Neuronal stem cell (in vitro differentiated cells): ENCODE measurements at regions not wholly inside any gene's neighbourhood (a gene's known extent, or its start where the extent isn't known, plus 50 kb on each side); places are given as distances from the start of the nearest gene placed in this dataset.

Experiments used
- DNase-seq: peaks from one replicate; pipeline ENCODE4 v3.0.0-alpha.2; 2013; ENCODE audit warnings: low spot score
- H2AFZ ChIP-seq: one replicate; pipeline ENCODE4 v1.6.1; 2013; ENCODE audit warnings: mild to moderate bottlenecking, low read length, inconsistent platforms
- H2AK5ac ChIP-seq: 2 replicates; pipeline ENCODE4 v1.6.1; 2013; ENCODE audit warnings: low read depth, mild to moderate bottlenecking, inconsistent platforms, low read length, moderate library complexity, mixed read lengths
- H2BK120ac ChIP-seq: 2 replicates; pipeline ENCODE4 v1.6.1; 2013; ENCODE audit warnings: low read depth, mild to moderate bottlenecking, inconsistent platforms, low read length, moderate library complexity, mixed read lengths
- H2BK12ac ChIP-seq: one replicate; pipeline ENCODE4 v1.6.1; 2013; ENCODE audit warnings: low read length, inconsistent platforms
- H2BK15ac ChIP-seq: 2 replicates; pipeline ENCODE4 v1.6.1; 2013; ENCODE audit warnings: mild to moderate bottlenecking, low read length, inconsistent platforms, mixed read lengths
- H2BK5ac ChIP-seq: one replicate; pipeline ENCODE4 v1.6.1; 2013; ENCODE audit warnings: inconsistent platforms, mild to moderate bottlenecking, low read length, moderate library complexity
- H3K14ac ChIP-seq: one replicate; pipeline ENCODE4 v1.6.1; 2013; ENCODE audit warnings: low read length, inconsistent platforms
- H3K18ac ChIP-seq: 2 replicates; pipeline ENCODE4 v1.6.1; 2013; ENCODE audit warnings: low read length, inconsistent platforms
- H3K23ac ChIP-seq: 2 replicates; pipeline ENCODE4 v1.6.1; 2013; ENCODE audit warnings: low read depth, mild to moderate bottlenecking, mixed read lengths, low read length, inconsistent platforms; ENCODE audit not compliant: poor library complexity
- H3K27ac ChIP-seq: replicated peaks from 3 replicates; pipeline ENCODE4 v1.5.1; 2013; ENCODE audit warnings: low read length, inconsistent platforms
- H3K27me3 ChIP-seq, 3 experiments: 2 replicates each; pipeline ENCODE4 v1.6.1; 2013; ENCODE audit warnings: low read length in 3 of 3, mild to moderate bottlenecking in 2 of 3, inconsistent platforms in 1 of 3, low read depth in 1 of 3, mixed read lengths in 1 of 3, moderate library complexity in 1 of 3; ENCODE audit not compliant: control insufficient read depth in 3 of 3, insufficient read depth in 3 of 3
- H3K36me3 ChIP-seq, 2 donors: replicated peaks in 1 of 2; 2 replicates each; pipeline ENCODE4 v1.6.1; 2013; ENCODE audit warnings: low read length in 2 of 2; ENCODE audit not compliant: control insufficient read depth in 2 of 2, insufficient read depth in 2 of 2
- H3K4ac ChIP-seq: 2 replicates; pipeline ENCODE4 v1.6.1; 2013; ENCODE audit warnings: inconsistent platforms, mild to moderate bottlenecking, low read length, moderate library complexity
- H3K4me1 ChIP-seq, 2 donors: 1 replicate in 1 of 2; 2 replicates in 1 of 2; pipeline ENCODE4 v1.6.1; 2013; ENCODE audit warnings: low read length in 2 of 2, low read depth in 1 of 2; ENCODE audit not compliant: control insufficient read depth in 2 of 2, insufficient read depth in 1 of 2
- H3K4me2 ChIP-seq: one replicate; pipeline ENCODE4 v1.6.1; 2013; ENCODE audit warnings: mild to moderate bottlenecking, low read length, inconsistent platforms; ENCODE audit not compliant: insufficient read depth, poor library complexity, severe bottlenecking
- H3K4me3 ChIP-seq, 2 donors: 2 replicates each; pipeline ENCODE4 v1.5.1; 2013; ENCODE audit warnings: low read length in 2 of 2, mild to moderate bottlenecking in 2 of 2, inconsistent platforms in 1 of 2, moderate library complexity in 1 of 2
- H3K79me1 ChIP-seq: one replicate; pipeline ENCODE4 v1.6.1; 2013; ENCODE audit warnings: low read depth, mild to moderate bottlenecking, inconsistent platforms, low read length, moderate library complexity
- H3K9ac ChIP-seq: one replicate; pipeline ENCODE4 v1.6.1; 2013; ENCODE audit warnings: mild to moderate bottlenecking, low read depth, low read length, inconsistent platforms; ENCODE audit not compliant: poor library complexity
- H3K9me3 ChIP-seq, 2 donors: replicated peaks in 1 of 2; 2 replicates each; pipeline versions ENCODE3 to v1.6.1; 2013; ENCODE audit warnings: low read length in 2 of 2, mild to moderate bottlenecking in 2 of 2, inconsistent platforms in 1 of 2, low read depth in 1 of 2, mixed read lengths in 1 of 2, moderate library complexity in 1 of 2; ENCODE audit not compliant: control insufficient read depth in 2 of 2, insufficient read depth in 1 of 2
- H4K8ac ChIP-seq: one replicate; pipeline ENCODE4 v1.6.1; 2013; ENCODE audit warnings: low read depth, mild to moderate bottlenecking, inconsistent platforms, low read length, moderate library complexity
- H4K91ac ChIP-seq: one replicate; pipeline ENCODE4 v1.6.1; 2013; ENCODE audit warnings: low read length, low read depth, mild to moderate bottlenecking, inconsistent platforms; ENCODE audit not compliant: poor library complexity
- WGBS, 2 donors: extraction: QIAGEN DNeasy Blood & Tissue Kit; methylation state at CpG; one replicate each; pipeline ENCODE4 v1.1.7; 2013; ENCODE audit warnings: missing lambda C conversion rate in 2 of 2, mixed read lengths in 1 of 2; ENCODE audit not compliant: insufficient read length in 2 of 2, insufficient replicate concordance in 1 of 2; ENCODE audit errors: extremely low coverage in 2 of 2; 5-methylcytosine and 5-hydroxymethylcytosine counted together

- Histone ChIP-seq H3K79me1 (no peaks in the 10 kb centered on the region), H2BK120ac (no peak overlapping the region), H4K91ac (no peak overlapping the region), H2BK5ac (no peak overlapping the region), H3K18ac (no peak overlapping the region), H3K4me2 (no peak overlapping the region), H2AK5ac (no peak overlapping the region), H3K36me3 (no peaks in the 10 kb centered on the region), H2BK15ac (no peak overlapping the region), H3K4me1 (no peaks in the 10 kb centered on the region), H3K23ac (no peak overlapping the region), H3K9ac (peak overlapping the region; percentile 2), H3K27ac (no peak overlapping the region), H2BK12ac (no peak overlapping the region), H3K9me3 (no peaks in the 10 kb centered on the region), H3K4ac (no peak overlapping the region), H4K8ac (no peak overlapping the region), H2AFZ (no peak overlapping the region), H3K14ac (no peak overlapping the region), H3K27me3 (no peaks in the 10 kb centered on the region), H3K4me3 (no peak overlapping the region)
- WGBS, 2 donors, result no CpG with 5 or more reads among the region's 3 CpGs
- DNase-seq, result no peak
Measured at GRCh38 chr17:33580215-33580614, 287.1 kb upstream of the ASIC2 start.

- Histone ChIP-seq H3K4ac (no peak overlapping the region), H3K4me1 (no peaks in the 10 kb centered on the region), H3K27ac (no peak overlapping the region), H4K91ac (no peak overlapping the region), H4K8ac (no peak overlapping the region), H2BK12ac (no peak overlapping the region), H2BK120ac (no peak overlapping the region), H3K9me3 (no peaks in the 10 kb centered on the region), H3K4me3 (no peak overlapping the region), H3K4me2 (no peak overlapping the region), H3K27me3 (no peaks in the 10 kb centered on the region), H2AK5ac (no peak overlapping the region), H2AFZ (no peak overlapping the region), H3K36me3 (no peaks in the 10 kb centered on the region), H3K9ac (no peak overlapping the region), H3K79me1 (no peaks in the 10 kb centered on the region), H2BK15ac (no peak overlapping the region), H3K14ac (no peak overlapping the region), H3K18ac (no peak overlapping the region), H2BK5ac (no peak overlapping the region), H3K23ac (no peak overlapping the region)
- 100% methylated on average over 1 of the region's 2 CpGs; no CpG with 5 or more reads in 1 of the 2 donors for WGBS, 2 donors
- no peak for DNase-seq
Measured at GRCh38 chr17:33582661-33583060, 289.6 kb upstream of the ASIC2 start.

GRCh38 chr17:33583518-33584417, 290.7 kb upstream of the ASIC2 start:
- no peak overlapping the region for H2BK5ac ChIP-seq
- no peak for DNase-seq
- no peak overlapping the region for H2BK12ac ChIP-seq
- H3K79me1 ChIP-seq, result no peaks in the 10 kb centered on the region
- H3K14ac ChIP-seq, result no peak overlapping the region
- no peak overlapping the region for H3K9ac ChIP-seq
- no peaks in the 10 kb centered on the region for H3K9me3 ChIP-seq
- no peak overlapping the region for H3K23ac ChIP-seq
- H4K8ac ChIP-seq, result no peak overlapping the region
- H3K4me2 ChIP-seq, result no peak overlapping the region
- H3K27me3 ChIP-seq, result no peaks in the 10 kb centered on the region
- H3K36me3 ChIP-seq, result no peaks in the 10 kb centered on the region
- H3K18ac ChIP-seq, result no peak overlapping the region
- H2BK120ac ChIP-seq, result no peak overlapping the region
- no peak overlapping the region for H4K91ac ChIP-seq
- H2AK5ac ChIP-seq, result no peak overlapping the region
- H3K4me1 ChIP-seq, result no peaks in the 10 kb centered on the region
- no peak overlapping the region for H2AFZ ChIP-seq
- H3K4me3 ChIP-seq, result no peak overlapping the region
- no CpG with 5 or more reads among the region's 7 CpGs for WGBS, 2 donors
- no peak overlapping the region for H3K27ac ChIP-seq
- no peak overlapping the region for H2BK15ac ChIP-seq
- H3K4ac ChIP-seq, result no peak overlapping the region

GRCh38 chr17:33593991-33594390, 300.9 kb upstream of the ASIC2 start:
- Histone ChIP-seq H3K27ac (no peak overlapping the region), H2BK15ac (no peak overlapping the region)
- no CpG with 5 or more reads among the region's 4 CpGs for WGBS, 2 donors

More at GRCh38 chr17:33593991-33594390, 300.9 kb upstream of the ASIC2 start:
- no peak overlapping the region for H3K23ac ChIP-seq
- no peak overlapping the region for H4K8ac ChIP-seq
- H4K91ac ChIP-seq, result no peak overlapping the region
- H3K18ac ChIP-seq, result no peak overlapping the region
- H2BK12ac ChIP-seq, result no peak overlapping the region
- no peak overlapping the region for H3K9ac ChIP-seq
- H2BK120ac ChIP-seq, result no peak overlapping the region
- H2BK5ac ChIP-seq, result no peak overlapping the region
- peaks cover 0 to 11% of the 10 kb centered on the region in 2 donors for H3K4me1 ChIP-seq
- H3K9me3 ChIP-seq, result no peaks in the 10 kb centered on the region
- no peak overlapping the region for H2AK5ac ChIP-seq
- no peak overlapping the region for H2AFZ ChIP-seq
- DNase-seq, result no peak
- no peak overlapping the region for H3K4ac ChIP-seq
- no peaks in the 10 kb centered on the region for H3K79me1 ChIP-seq
- H3K36me3 ChIP-seq, result no peaks in the 10 kb centered on the region
- H3K4me2 ChIP-seq, result no peak overlapping the region
- H3K4me3 ChIP-seq, result no peak overlapping the region
- H3K27me3 ChIP-seq, result no peaks in the 10 kb centered on the region
- no peak overlapping the region for H3K14ac ChIP-seq
